Keratinocyte (primary cell): ENCODE measurements at regions not wholly inside any gene's neighbourhood (a gene's known extent, or its start where the extent isn't known, plus 50 kb on each side); places are given as distances from the start of the nearest gene placed in this dataset.

Experiments used
- CTCF ChIP-seq, 3 experiments: IDR thresholded peaks in 1 of 3; conservative IDR thresholded peaks in 1 of 3; optimal IDR thresholded peaks in 1 of 3; 2 replicates in 2 of 3; 3 replicates in 1 of 3; pipeline versions ENCODE3 to v1.5.1; 2011; ENCODE audit warnings: low read length in 3 of 3, mild to moderate bottlenecking in 3 of 3, moderate library complexity in 2 of 3, control low read depth in 1 of 3, inconsistent platforms in 1 of 3; ENCODE audit not compliant: insufficient read depth in 2 of 3; ENCODE audit errors: extremely low read depth in 1 of 3
- EZH2 ChIP-seq: IDR thresholded peaks from one replicate; pipeline ENCODE4 v1.6.1; 2012; ENCODE audit warnings: inconsistent platforms, mild to moderate bottlenecking, low read length, moderate library complexity

DNA sequence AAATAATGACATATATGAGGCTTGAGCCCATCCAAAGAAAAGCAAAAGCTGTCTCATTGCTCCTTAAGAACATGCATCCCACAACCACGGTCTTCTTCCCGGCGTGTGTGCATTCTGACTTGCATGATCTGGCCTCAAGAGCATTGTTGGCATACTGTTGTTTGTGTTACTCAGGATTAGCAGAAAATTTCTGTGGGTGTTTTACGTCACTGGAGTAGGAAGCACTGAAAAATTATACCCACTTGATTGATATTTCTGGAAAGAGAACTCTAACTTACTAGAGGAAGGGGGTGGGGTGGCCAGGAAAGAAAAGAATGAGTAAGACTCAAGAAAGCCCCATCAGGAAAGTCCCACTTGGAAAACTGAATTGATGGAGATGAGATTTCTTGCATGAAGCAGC, 326.2 kb upstream of the PRDM1 start:
- TF ChIP-seq CTCF (optimal IDR thresholded peaks at IDR 0.05 in 1 of 3, IDR thresholded peaks at IDR 0.05 in 1 of 3, conservative IDR thresholded peaks at IDR 0.05 in 1 of 3; ENCODE audit: extremely low read depth in 1 of 3, insufficient read depth in 2 of 3, low read length in 3 of 3) (no peak), EZH2 (no peak)
